ENCODE measurements at regions not wholly inside any gene's neighbourhood (a gene's known extent, or its start where the extent isn't known, plus 50 kb on each side); places are given as distances from the start of the nearest gene placed in this dataset.
"Not testable (repeated sequence)": the region's sequence is repeated elsewhere in the genome, so short reads cannot be mapped to it uniquely, and the experiment has no call there.

DNA sequence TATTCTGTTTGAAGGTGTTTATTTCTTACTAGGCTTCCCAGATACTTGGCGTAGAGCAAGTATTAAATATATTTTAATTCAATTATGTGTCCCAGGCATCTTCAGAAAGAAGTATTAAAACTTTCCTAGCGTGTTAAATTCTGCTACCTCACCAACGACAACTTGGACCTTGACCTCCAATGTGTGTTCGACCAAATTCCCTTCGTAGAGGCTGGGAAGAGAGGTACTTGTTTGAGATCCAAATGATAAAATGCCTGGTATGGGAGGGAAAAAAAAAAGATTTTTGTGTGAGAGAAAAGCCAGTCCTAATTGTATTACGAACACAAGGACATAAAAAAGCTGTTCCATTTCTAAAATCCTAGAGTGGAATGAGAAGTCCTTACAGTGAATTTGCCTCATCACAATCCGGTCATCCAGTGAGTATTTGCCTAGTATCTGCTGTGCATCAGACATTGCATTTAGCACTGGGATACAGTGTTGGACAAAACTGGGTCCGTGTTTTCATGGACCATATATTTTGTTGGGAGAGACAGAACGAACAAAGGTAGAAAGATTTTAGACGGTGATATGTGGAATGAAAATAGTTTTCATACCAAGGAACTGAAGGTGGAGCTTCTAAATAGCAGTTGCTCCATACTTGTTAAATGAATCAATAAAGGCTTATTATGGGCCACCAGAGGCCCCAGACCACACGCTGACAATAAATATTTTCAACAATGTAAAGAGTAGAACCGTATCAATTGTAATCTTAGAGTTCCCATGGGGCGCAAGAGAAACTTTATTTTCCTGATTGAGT lies 103.1 kb downstream of the KIF4B start:
- FAIRE-seq, result no peak

DNA sequence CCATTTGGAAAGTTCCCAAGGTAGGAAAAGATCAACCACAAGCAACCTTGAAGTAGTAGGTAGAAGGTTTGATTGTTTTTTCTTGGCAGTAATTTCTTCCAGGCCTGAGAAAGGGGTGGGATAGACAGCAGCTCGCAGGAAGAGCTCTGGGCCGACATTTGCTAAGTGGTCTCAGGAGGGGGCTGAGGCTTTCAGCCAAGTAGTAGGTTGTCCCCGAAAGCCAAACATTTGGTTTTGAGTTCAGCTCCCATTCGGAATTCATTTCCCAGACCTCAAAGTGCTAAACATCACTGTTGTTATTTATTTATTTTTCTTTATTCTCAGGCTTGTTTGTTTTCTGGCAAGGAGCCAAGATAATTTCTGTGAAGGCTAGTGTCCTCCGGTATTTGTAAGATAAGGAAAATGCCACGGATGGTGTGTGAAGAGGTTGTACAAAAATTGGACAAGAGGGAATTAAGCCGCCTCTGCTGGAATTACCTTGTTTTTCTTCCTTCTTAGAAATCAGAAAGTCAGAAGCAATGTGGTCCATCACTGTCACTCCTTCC lies 112.1 kb downstream of the KIF4B start:
- FAIRE-seq, result no peak

DNA sequence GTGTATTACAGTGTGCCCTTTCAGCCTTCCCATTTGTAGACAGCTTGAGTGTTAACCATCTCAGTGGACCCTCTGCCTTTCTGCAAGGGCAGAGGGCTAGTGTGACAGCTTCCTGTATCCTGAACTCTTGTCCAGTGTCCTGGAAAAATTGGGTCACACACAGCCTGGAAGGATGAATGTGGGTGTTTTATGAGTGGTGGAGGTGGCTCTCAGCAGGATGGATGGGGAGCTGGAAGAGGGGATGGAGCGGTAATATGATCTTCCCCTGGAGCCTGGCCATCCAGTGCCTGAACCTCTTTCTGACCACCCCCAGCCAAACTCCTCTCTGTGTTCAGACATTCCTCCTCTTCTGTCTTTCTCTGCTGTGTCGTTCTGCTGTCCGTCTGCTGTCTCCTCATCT lies 113.0 kb downstream of the KIF4B start:
- FAIRE-seq, result no peak

DNA sequence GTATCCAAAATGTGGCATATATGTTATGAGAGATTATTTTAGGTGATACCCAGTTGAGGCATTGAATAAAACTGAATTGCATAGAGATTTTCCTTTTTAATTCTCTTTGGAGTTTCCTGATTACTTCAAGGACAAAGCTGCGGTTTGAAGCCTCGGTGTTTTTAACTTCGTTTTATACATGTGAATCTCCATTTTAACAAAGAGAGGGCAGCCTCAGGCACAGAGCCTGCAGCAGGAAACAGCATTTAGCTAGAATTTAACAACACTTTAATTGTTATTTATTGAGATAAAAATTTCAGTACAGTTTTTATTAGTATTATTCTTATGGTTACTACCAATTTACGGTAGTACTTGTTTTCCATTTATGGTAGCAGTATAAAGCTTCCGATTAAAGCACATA lies 114.0 kb downstream of the KIF4B start:
- no peak for FAIRE-seq

DNA sequence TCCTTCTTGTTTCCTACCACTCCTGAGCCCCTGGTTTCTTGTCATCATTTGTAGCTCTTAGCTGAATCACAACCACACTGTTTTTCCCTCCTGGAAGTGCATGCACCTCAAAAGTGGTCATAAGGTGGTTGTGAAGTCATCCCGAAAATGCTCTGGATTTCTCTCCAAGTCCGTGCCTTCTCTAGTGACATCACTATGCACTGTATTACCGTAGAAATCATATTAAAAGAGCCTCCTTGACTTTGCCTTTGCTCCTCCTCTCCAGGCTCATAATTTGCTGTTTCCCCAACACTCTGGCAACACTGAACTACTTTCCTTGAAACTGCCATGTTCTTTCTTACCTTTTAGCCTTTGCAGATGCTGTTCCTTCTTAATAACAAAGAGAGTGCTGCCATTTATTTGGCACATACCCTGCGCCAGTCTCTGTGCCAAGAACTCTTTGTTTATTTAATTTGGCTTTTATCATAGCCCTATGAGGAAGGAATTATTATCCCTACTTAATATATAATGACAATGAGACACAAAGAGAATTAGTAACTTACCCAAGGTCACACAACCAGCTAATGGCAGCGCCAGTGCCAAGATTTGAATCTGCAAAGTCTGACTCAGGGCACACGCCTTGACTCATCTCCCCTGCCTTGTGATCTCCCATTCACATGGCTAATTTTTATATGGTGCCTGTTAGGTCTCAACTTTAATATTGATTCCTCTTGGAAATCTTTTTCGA lies 115.4 kb downstream of the KIF4B start:
- no peak for FAIRE-seq

DNA sequence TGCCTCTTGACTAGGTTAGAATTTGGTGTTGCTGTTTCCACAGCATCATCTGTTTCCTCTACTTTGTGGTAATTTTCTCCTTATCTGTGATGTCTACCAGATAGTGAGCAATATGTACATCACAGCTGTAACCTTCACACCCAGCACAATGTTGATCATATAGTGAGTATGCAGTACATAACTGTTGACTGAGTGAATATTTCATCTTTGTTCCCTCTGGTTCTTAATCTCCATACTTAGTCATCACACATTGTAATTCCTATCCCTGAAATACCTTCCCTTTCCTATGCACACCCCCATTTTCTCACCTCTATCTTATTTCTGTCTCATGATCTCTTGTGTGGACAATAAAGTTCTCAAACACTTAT lies 115.9 kb downstream of the KIF4B start:
- FAIRE-seq, result no peak

DNA sequence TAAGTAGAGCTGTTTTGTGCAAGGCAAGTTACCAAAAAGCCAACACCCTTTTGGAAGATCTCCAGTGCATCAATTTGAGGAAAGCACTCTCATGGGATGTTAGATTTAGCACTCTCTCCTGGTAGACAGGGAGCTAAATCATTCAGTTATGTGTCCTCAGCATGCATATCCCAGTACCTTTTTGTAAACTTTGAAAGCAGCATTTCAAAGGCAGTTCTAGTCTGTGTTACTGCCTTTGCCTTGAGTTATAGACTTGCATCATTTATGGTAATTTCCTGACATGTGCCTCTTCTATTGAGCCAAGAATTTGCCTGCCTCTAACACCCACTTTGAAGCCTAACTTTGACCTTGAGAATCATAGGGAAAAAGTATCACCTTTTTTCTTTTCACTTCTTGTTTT lies 120.6 kb downstream of the KIF4B start:
- no peak for FAIRE-seq

DNA sequence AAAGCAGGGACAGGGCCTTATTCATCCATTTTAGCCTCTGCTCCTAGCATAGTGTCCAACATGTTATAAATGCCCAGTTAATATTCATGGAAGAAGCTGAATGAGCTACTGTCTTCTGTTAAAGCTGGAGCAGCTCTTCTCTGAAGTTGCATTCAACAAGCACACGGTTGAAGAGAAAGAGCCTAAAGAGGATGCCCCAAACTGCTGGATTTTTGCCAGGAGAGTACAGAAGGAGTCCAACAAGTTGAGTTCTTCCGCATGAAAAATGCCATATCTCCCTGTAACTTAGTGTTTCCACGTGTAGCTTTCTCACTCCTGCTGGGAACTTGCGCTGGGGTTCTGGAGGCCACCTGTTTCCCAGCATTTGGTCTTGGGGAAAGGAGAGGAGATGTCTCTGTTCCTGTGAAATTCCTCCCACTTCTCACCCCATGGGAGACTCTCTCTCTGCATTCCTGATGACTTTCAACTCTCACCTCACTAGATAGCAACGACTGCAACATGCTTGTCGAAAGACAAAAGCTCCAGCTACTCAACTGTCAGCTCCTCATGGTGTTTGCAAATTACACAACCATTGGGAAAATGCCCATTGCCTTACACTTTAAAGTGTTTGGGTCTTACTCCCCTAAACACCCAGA lies 122.8 kb downstream of the KIF4B start:
- FAIRE-seq, result no peak

DNA sequence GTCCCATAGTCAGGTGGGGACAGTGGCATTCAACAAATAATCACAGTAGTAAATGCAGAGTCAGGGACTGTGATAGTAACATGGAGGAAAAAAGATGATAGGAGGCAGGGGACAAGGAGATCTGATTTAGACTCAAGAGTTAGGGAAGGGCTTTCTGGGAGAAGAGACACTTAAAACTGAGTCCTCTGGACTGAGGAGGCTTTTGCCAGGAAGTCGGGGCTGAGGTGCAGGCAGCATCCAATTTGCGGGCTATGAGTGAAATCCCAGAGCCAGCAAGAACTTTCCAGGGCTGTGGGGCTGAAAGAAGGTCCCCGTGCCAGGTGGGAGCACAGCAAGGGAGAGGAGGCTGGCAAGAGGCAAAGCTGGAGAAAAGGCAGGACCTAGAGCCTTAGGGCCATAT lies 124.1 kb downstream of the KIF4B start:
- no peak for FAIRE-seq

DNA sequence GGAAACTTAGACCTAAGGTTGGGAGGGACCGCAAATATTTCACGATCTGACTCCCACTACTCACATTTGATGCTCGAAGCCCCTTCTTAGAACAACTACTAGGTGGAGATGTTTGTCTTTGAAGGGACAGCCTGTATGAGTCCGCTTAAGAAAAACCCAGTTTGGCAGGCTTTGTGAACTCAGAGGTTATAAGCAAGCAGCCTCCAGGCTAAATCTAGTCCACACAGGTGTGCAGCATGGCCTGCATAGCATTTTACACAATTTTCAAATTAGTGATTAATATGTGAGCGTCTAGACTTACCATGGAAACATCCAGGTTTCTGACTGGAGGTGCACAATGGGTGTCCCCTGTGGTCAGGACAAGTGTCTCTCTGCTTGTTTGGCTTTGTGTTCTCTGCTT lies 127.1 kb downstream of the KIF4B start:
- FAIRE-seq, result no peak

DNA sequence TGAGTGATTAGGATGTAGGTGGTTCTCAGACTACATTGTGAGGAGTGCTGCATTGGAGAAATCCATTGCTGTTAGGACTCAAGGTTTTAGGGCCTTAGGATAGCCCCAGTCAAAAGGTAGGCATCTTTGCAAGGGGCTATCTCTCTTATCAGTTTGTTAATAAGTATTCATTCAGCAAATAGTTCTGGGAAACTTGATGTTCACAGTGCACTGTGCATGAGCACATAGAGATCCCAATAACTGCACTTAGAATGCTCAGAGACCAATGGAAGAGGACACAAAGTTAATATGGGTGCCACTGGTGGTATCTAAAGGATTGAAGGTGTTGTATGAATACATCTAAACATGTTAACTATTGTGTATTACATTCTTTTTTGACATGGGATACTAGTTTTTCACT lies 131.4 kb downstream of the KIF4B start:
- FAIRE-seq, result no peak

DNA sequence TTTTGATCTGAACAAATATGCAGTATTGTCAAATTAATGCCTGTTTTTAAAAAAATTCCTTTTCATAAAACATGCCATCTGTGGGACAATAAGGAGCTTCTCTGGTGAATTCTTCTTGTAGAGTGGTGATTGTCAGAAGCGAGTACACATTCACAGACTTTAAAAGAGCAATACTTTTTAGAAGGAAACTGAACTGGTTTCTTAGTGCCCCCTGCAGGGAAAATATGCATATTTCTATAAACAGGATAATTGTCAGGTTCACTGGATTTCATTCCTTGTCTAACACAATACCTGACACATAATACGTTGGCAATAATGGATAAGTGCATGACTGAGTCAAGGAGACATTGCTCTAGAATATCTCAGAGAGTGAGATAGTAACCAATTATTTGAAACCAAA lies 133.7 kb downstream of the KIF4B start:
- FAIRE-seq, result no peak

DNA sequence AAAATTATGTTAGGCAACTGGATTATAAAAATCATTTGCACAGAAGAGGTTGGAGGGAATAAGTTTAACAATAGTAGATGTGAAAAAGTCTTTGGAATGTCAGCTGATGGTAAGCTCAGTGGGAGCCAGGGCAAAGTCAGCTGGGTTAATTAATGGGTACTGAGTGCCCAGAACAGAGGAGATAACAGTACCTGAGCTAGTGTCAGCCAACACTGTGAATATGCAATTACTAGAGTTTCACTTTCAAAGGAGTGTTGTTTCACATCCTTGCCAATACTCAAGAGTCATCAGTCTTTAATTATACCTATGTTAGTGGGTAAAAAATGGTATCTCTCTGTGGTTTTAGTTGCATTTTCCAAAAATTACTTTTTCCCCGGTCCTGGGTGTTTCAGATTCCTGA lies 135.1 kb downstream of the KIF4B start:
- FAIRE-seq, result no peak

DNA sequence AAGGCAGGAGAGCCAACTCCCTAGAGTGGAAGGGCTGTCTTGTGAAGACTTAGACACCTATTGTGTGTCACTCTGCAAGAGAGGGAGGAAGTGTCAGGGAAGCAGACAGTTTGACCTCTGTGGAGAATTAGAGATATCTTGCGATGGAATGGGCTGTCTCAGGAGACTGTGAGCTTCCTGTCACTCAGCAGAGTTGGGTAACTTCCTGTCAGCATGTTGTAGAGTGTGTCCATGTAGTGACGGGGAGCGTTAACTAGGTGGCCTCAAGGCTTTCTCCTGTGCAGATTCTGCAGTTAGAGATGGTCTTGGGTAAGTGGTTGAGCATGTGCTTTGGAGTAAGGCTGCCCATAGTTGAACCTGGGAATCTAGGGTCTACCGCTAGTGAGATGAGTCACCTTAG lies 136.5 kb downstream of the KIF4B start:
- FAIRE-seq, result no peak

DNA sequence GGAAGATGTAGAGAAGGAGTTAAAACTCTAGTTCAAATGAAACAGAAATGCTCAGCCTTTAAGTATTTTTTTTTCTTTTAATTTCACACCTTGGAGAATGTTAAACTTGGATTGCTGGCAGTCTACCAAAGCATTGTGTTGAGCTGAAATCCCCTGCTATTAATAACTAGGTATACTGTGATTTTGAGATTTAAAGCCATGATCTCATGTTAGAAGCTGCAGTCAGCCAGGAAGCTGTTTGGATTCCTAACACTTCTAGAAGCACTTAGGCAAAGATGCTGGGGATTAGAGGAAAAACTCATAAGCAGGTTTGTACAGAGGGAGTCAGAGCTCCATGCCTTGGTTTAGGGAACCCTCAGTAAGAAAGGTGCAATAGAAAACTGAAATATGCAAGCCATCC lies 141.4 kb downstream of the KIF4B start:
- FAIRE-seq, result no peak

DNA sequence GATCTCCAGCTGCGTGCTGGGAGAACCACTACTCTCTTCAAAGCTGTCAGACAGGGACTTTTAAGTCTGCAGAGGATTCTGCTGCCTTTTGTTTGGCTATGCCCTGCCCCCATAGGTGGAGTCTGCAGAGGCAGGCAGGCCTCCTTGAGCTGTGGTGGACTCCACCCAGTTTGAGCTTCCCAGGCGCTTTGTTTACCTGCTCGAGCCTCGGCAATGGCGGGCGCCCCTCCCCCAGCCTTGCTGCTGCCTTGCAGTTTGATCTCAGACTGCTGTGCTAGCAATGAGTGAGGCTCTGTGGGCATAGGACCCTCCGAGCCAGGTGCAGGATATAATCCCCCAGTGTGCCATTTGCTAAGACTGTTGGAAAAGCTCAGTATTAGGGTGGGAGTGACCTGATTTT lies 149.5 kb downstream of the KIF4B start:
- FAIRE-seq, result not testable (repeated sequence)

DNA sequence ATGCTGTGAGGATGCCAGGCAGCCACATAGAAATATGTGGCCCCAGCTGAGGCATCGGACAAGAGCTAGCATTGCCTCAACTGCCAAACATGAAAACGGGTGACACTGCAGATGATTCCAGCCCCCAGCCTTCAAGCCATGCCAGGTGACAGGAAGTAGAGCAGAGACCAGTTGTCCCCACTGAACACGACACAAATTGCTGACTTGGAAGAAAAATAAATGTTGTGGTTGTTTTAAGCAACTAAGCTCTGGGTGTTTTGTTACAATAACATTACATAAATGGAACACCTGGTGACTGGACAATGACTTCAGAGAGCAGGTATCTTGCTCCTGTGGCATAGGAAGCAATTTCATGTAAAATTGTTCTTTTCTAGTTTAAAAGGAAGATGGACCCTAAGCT lies 154.2 kb downstream of the KIF4B start:
- FAIRE-seq, result no peak

DNA sequence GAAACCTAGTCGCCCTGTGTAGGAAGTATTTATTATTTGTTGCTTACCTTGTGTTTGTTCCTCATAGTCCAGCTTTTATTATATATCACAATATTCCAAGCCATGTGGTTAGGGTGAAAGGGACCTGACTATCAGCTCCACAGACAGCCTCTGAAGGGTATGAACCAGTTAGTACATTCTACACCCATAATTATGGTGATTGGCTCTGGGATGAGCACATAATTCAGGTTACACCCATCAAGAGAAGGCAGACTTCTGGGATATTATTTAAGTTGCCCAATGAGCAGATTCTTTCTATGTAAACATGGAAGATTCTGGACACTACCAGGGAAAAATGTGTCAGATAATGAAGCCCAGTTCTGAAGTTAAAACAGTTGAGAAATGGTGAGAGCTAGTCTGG lies 168.0 kb downstream of the KIF4B start:
- no peak for FAIRE-seq

DNA sequence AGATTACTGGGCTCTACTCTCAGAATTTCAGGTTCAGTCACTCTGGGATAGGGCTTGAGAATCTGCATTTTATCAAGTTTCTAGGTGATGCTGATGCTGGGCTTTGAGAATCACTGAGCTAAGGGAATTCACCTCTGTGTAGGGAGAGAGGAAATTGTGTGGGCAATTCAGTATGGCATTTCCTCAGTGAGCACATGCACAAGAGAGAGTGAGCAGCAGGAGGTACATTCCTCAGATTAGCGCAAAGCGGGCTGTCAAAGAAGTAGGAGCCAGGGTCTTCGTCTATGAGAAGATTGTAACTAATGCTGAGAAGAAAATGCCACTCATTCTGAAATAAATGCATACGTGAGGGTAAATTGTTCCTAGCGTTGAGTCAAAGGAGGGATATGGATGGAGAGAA lies 175.9 kb downstream of the KIF4B start:
- no peak for FAIRE-seq

DNA sequence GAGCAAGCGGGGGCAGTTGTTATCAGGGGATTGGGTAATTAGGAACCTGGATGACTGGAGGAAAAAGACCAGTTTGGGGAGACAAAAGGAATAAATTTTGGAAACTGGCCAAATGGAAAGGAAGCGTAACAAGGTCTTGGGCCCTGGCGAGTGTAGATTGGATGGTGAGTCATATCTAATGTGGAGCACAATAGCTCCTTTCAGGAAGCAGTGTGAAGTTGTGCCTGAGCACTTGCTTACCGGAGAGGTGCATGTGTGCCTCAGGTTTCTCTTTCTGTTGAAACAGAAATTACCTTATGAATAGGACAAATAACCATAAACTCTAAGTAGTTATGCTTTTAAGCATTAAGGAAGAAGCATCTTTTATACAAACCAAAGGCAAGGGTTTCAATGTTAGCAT lies 176.4 kb downstream of the KIF4B start:
- no peak for FAIRE-seq

DNA sequence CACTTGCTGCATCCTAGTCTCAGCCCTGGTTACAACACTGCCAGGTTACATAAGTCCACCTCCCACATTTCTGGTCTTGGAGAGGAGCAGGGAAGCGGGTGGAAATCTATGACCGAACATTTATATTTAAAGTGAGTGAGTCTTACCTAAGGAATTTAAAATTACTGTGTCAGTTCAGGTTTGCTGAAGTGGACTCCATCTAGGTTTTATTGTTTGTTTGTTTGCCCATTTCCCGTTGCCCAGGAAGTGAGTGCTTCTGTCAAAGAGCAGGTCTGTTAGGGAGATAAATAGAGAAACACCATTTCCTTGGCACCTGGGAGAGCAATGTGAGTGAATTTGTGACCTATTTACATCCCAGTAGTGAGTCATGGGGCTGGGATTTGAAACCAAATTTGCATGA lies 179.5 kb downstream of the KIF4B start:
- FAIRE-seq, result no peak

DNA sequence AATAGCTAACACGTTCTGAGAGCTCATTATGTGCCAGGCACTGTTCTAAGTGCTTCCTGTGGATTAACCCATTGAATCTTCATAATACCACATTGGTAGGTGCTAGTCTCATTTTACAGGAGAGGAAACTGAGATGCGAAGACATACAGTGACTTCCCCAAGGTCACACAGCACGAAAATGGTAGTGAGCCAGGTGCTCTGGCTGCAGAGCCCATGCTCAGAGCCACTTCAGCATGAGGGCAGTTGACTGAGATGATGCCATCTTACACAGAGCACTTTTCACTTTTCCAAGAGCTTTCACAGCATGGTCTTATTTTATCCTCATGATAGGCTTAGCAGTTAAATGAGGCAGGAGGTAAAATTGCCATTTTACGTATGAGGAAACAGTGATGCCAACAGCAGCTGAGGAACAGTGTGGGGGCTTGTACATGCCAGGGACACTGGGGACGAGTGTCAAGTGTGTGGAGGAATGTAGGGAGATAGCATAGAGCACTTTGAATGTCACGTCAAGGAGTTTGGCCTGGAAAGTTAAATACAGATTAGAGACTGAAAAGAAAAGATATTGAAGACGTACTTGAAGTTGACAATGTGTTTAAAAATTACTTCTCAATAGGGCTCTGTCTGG lies 180.0 kb downstream of the KIF4B start:
- no peak for FAIRE-seq

DNA sequence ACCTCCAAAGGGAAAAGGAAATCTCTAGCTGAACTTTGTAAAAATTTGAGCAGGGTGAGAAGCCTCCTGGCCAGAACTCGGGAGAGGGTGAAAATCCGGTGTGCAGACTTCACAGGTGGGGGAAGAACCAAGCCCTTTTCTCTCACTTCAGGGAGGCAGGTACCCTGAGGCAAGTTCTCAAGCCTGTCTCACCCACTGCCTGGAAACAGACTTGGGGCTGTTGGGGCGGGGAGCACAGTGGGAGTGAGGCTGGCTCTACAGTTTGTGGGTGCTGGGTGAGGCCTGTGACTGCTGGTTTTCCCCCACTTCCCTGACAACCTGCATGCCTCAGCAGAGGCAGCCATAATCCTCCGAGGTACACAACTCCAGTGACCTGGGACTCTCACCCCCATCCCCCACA lies 187.1 kb downstream of the KIF4B start:
- FAIRE-seq, result no peak

DNA sequence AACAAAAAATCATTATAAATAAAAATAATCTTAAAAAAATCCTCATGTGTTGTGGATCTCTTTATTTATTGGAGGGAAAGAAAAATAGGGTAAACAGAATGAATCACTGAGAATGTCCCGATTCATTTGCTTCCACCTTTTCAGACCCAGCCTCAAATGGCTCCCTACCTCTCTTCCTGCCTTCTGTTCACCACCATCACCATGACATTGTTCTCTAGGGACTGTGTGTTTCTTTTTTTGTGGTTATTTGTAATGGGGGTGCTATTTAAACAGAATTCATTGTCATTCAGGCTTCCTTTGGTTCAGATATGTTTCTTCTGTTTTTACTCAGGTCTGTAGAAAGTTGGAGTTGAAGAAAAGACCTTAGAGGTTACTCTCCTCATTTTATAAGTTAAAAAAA lies 198.2 kb downstream of the KIF4B start:
- FAIRE-seq, result no peak

Data from islet of Langerhans (tissue), 1 donor.